ENCODE measurements at regions not wholly inside any gene's neighbourhood (a gene's known extent, or its start where the extent isn't known, plus 50 kb on each side); places are given as distances from the start of the nearest gene placed in this dataset.

DNA sequence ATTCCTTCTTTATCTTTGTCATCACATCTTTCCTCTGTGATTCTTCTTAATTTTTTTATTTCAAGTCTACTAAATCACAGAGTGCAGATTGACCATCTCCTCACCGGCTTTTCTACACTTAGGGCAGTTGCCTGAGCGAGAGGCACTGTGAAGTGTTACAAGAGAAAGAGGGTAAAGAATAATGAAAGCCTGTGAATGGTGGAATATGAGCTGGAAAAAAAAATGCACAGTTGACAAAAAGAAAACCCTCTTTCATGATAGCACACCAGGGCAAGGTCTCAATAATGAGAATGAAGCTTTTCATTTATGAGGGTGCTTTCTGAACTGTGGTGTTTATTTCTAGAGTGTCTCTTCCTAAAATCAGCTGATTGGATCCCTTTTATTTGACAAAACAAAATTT lies 106.2 kb upstream of the PDE3A start:
- H3K4me3 Mint-ChIP-seq: no peak overlapping the region
- peaks cover 4 to 12% of the 10 kb centered on the region in 2 donors for H3K9me3 Mint-ChIP-seq
- DNase-seq (no peak), ATAC-seq (replicated peaks) (no peak)
- no peak overlapping the region for H3K27ac Mint-ChIP-seq
- H3K4me1 Mint-ChIP-seq (ENCODE audit: low read depth in 2 of 2): no peaks in the 10 kb centered on the region
- H3K36me3 Mint-ChIP-seq (ENCODE audit: insufficient read depth): no peaks in the 10 kb centered on the region
- no peaks in the 10 kb centered on the region for H3K27me3 Mint-ChIP-seq

GRCh38 chr12:20264026-20264425 lies 104.3 kb upstream of the PDE3A start:
- ATAC-seq (replicated peaks): no peak
- Mint-ChIP-seq H3K4me1 (ENCODE audit: low read depth in 2 of 2) (no peaks in the 10 kb centered on the region), H3K27me3 (no peaks in the 10 kb centered on the region), H3K9me3 (peaks cover 4 to 12% of the 10 kb centered on the region in 2 donors), H3K4me3 (no peak overlapping the region), H3K27ac (no peak overlapping the region), H3K36me3 (ENCODE audit: insufficient read depth) (no peaks in the 10 kb centered on the region)
- DNase-seq: no peak

DNA sequence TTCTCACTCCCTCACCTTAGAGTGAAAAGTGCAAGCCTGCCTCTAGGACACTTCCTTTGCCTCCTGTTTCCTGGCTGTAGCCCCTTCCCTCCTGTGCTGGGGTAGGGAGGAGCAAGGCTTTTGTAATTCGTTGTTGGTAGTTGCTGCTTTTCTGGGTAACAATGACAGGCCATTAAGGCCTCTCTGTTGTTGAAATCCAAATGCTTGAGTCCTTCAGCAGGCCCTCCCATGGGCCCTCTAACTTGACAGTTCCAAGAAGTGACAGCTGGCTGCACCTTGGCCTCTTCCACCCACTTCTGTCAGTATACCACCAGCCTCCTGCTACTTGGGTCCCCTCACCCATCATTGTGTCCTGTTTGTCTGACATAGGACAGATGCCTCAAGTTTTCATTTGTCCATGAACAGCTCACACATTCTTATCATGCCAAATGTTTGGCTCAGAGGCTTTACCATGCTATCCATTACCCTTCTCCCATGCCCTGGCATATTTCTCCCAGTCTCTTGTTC lies 103.7 kb upstream of the PDE3A start:
- H3K36me3 Mint-ChIP-seq (ENCODE audit: insufficient read depth): no peaks in the 10 kb centered on the region
- DNase-seq: no peak
- H3K27me3 Mint-ChIP-seq: no peaks in the 10 kb centered on the region
- peaks cover 6 to 12% of the 10 kb centered on the region in 2 donors for H3K9me3 Mint-ChIP-seq
- H3K4me3 Mint-ChIP-seq: no peak overlapping the region
- H3K27ac Mint-ChIP-seq: no peak overlapping the region
- H3K4me1 Mint-ChIP-seq (ENCODE audit: low read depth in 2 of 2): no peaks in the 10 kb centered on the region
- no peak for ATAC-seq (replicated peaks)

- ATAC-seq (replicated peaks) (no peak), DNase-seq (no peak)
- Mint-ChIP-seq H3K4me1 (ENCODE audit: low read depth in 2 of 2) (no peaks in the 10 kb centered on the region), H3K9me3 (peaks cover 6 to 12% of the 10 kb centered on the region in 2 donors), H3K4me3 (no peak overlapping the region), H3K27ac (no peak overlapping the region), H3K36me3 (ENCODE audit: insufficient read depth) (no peaks in the 10 kb centered on the region), H3K27me3 (no peaks in the 10 kb centered on the region)
Measured at GRCh38 chr12:20268121-20268732, 100.1 kb upstream of the PDE3A start.

- Mint-ChIP-seq H3K4me1 (ENCODE audit: low read depth in 2 of 2) (no peaks in the 10 kb centered on the region), H3K36me3 (ENCODE audit: insufficient read depth) (no peaks in the 10 kb centered on the region), H3K27ac (no peak overlapping the region), H3K4me3 (no peak overlapping the region), H3K27me3 (no peaks in the 10 kb centered on the region), H3K9me3 (peaks cover 6 to 12% of the 10 kb centered on the region in 2 donors)
- DNase-seq: no peak
- no peak for ATAC-seq (replicated peaks)
Measured at GRCh38 chr12:20268771-20269170, 99.6 kb upstream of the PDE3A start.

- Mint-ChIP-seq H3K4me1 (ENCODE audit: low read depth in 2 of 2) (no peaks in the 10 kb centered on the region), H3K9me3 (peaks cover 6 to 11% of the 10 kb centered on the region in 2 donors), H3K27me3 (no peaks in the 10 kb centered on the region), H3K4me3 (no peak overlapping the region), H3K36me3 (ENCODE audit: insufficient read depth) (no peaks in the 10 kb centered on the region), H3K27ac (no peak overlapping the region)
- ATAC-seq (replicated peaks) (no peak), DNase-seq (no peak)
Measured at GRCh38 chr12:20269337-20270067, 98.8 kb upstream of the PDE3A start.

- ATAC-seq (replicated peaks) (no peak), DNase-seq (no peak)
- Mint-ChIP-seq H3K36me3 (ENCODE audit: insufficient read depth) (no peaks in the 10 kb centered on the region), H3K4me3 (no peak overlapping the region), H3K27ac (no peak overlapping the region), H3K9me3 (peaks cover under 1 to 2% of the 10 kb centered on the region in 2 donors), H3K27me3 (no peaks in the 10 kb centered on the region), H3K4me1 (ENCODE audit: low read depth in 2 of 2) (no peaks in the 10 kb centered on the region)
Measured at GRCh38 chr12:20270557-20270956, 97.8 kb upstream of the PDE3A start.

- Mint-ChIP-seq H3K9me3 (peaks cover 0 to 2% of the 10 kb centered on the region in 2 donors), H3K4me3 (no peak overlapping the region), H3K27ac (no peak overlapping the region), H3K27me3 (no peaks in the 10 kb centered on the region), H3K36me3 (ENCODE audit: insufficient read depth) (no peaks in the 10 kb centered on the region), H3K4me1 (ENCODE audit: low read depth in 2 of 2) (no peaks in the 10 kb centered on the region)
- DNase-seq (no peak), ATAC-seq (replicated peaks) (no peak)
Measured at GRCh38 chr12:20272161-20272560, 96.2 kb upstream of the PDE3A start.

DNA sequence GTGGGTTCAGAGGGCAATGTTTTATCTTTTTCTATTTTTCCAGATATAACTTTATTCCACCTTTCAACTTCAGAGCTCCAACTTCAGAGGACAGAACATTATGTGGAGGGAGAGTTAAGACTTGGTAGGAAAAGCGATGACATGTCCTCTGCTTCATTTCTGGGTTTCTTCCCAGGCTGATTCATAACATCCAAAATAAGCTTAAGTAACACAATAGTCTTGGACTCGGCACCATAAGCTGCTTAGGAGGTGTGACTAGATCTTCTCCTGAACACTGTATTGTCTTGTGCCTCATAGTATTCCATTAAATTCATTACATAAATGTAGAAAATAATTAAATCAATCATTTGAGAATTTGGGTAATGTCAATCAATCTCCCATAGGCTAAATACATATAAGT lies 95.5 kb upstream of the PDE3A start:
- ATAC-seq (replicated peaks): no peak
- DNase-seq: no peak
- H3K4me3 Mint-ChIP-seq: no peak overlapping the region
- H3K36me3 Mint-ChIP-seq (ENCODE audit: insufficient read depth): no peaks in the 10 kb centered on the region
- no peaks in the 10 kb centered on the region for H3K27me3 Mint-ChIP-seq
- H3K9me3 Mint-ChIP-seq: peaks cover 0 to 2% of the 10 kb centered on the region in 2 donors
- no peak overlapping the region for H3K27ac Mint-ChIP-seq
- H3K4me1 Mint-ChIP-seq (ENCODE audit: low read depth in 2 of 2): no peaks in the 10 kb centered on the region

DNA sequence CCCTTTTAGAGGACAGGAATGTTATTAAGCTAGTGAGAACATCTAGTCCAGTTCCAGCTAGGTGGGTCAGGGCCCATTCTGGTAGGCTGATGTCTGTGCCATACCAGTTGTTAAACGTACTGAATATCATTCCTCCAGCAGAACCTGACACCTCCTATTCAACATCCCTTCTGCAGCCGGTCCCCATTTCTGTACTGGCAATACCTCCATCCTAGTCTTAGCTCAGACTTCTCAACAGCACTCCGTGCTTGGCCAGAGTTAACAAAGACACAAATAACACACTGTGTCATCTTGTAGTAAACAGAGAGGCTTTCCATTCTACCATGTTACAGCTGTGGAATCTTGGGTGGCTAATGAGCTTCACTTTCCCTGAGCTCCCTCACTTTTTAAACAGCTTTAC lies 94.3 kb upstream of the PDE3A start:
- DNase-seq: no peak
- no peak for ATAC-seq (replicated peaks)
- Mint-ChIP-seq H3K4me1 (ENCODE audit: low read depth in 2 of 2) (no peaks in the 10 kb centered on the region), H3K27me3 (no peaks in the 10 kb centered on the region), H3K4me3 (no peak overlapping the region), H3K36me3 (ENCODE audit: insufficient read depth) (no peaks in the 10 kb centered on the region), H3K27ac (no peak overlapping the region), H3K9me3 (peaks cover 0 to 2% of the 10 kb centered on the region in 2 donors)

DNA sequence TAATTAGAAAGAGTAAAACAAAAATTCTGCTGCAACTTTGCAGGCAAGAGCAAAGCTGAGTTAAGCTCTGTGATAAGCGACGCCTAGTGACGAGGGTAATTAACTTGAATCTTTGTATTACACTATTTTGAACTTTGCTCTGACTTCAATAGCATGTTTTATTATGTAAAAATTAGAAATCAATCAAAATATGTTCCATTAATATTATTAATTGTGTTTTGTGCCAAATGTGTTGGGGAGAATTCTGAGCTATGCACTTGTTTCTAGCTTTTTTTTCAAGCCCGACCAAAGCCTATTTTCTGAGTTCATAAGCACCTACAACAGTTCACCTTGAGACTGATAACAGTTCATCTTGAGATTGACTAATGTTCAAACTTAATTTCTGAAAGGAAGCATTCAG lies 90.1 kb upstream of the PDE3A start:
- Mint-ChIP-seq H3K4me3 (no peak overlapping the region), H3K27ac (no peak overlapping the region), H3K27me3 (no peaks in the 10 kb centered on the region), H3K36me3 (ENCODE audit: insufficient read depth) (no peaks in the 10 kb centered on the region), H3K9me3 (peaks cover 0 to under 1% of the 10 kb centered on the region in 2 donors), H3K4me1 (ENCODE audit: low read depth in 2 of 2) (no peaks in the 10 kb centered on the region)
- ATAC-seq (replicated peaks) (no peak), DNase-seq (no peak)

DNA sequence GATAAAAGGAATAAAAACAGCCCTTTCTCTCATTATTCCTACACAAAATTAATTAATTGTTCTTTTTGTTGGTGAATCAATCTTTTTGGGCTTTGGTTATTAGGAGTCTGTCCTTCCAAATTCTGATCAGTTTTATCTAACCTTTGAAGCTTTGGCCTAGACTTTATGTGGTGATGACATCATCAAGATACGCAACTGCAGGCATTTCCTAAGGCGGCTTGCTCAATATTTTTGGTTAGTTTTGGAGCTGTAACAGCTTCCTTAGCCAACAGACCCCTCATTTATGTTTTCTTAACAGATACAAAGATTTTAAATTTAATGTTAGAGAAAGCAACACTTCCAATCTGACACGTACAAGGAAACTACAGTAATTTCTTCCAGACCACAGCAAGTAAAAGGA lies 87.8 kb upstream of the PDE3A start:
- Mint-ChIP-seq H3K36me3 (ENCODE audit: insufficient read depth) (no peaks in the 10 kb centered on the region), H3K9me3 (peaks cover 0 to 2% of the 10 kb centered on the region in 2 donors), H3K27me3 (no peaks in the 10 kb centered on the region), H3K27ac (no peak overlapping the region), H3K4me3 (no peak overlapping the region), H3K4me1 (ENCODE audit: low read depth in 2 of 2) (no peaks in the 10 kb centered on the region)
- ATAC-seq (replicated peaks) (no peak), DNase-seq (no peak)

GRCh38 chr12:20282401-20282800 lies 85.9 kb upstream of the PDE3A start:
- ATAC-seq (replicated peaks) (no peak), DNase-seq (no peak)
- no peak overlapping the region for H3K27ac Mint-ChIP-seq
- H3K9me3 Mint-ChIP-seq: peaks cover 2 to 7% of the 10 kb centered on the region in 2 donors
- no peaks in the 10 kb centered on the region for H3K4me1 Mint-ChIP-seq (ENCODE audit: low read depth in 2 of 2)
- no peaks in the 10 kb centered on the region for H3K27me3 Mint-ChIP-seq
- H3K36me3 Mint-ChIP-seq (ENCODE audit: insufficient read depth): no peaks in the 10 kb centered on the region
- no peak overlapping the region for H3K4me3 Mint-ChIP-seq

GRCh38 chr12:20283482-20283881 lies 84.9 kb upstream of the PDE3A start:
- ATAC-seq (replicated peaks) (no peak), DNase-seq (no peak)
- Mint-ChIP-seq H3K27ac (no peak overlapping the region), H3K9me3 (peaks cover 2 to 7% of the 10 kb centered on the region in 2 donors), H3K4me3 (no peak overlapping the region), H3K36me3 (ENCODE audit: insufficient read depth) (no peaks in the 10 kb centered on the region), H3K27me3 (no peaks in the 10 kb centered on the region), H3K4me1 (ENCODE audit: low read depth in 2 of 2) (no peaks in the 10 kb centered on the region)
